Esophagus squamous epithelium (tissue), 4 donors: ENCODE measurements at regions not wholly inside any gene's neighbourhood (a gene's known extent, or its start where the extent isn't known, plus 50 kb on each side); places are given as distances from the start of the nearest gene placed in this dataset.

ENCODE experiments used
- POLR2A ChIP-seq, 4 donors: fragments of 450-650 bp; IDR thresholded peaks; one replicate each; pipeline ENCODE4 v1.6.1; 2017; ENCODE audit warnings: antibody characterized with exemption in 4 of 4, mild to moderate bottlenecking in 4 of 4, moderate library complexity in 3 of 4
- TF ChIP-seq, protein P1 (sequence below), 6 experiments: fragments of 450-650 bp in 4 of 6; fragments of 200-600 bp in 2 of 6; sonication (generic) in 2 of 6; IDR thresholded peaks; one replicate each; pipeline ENCODE4 v1.5.1; 2016 to 2019; ENCODE audit warnings: antibody characterized with exemption in 6 of 6, mild to moderate bottlenecking in 4 of 6, moderate library complexity in 4 of 6

DNA sequence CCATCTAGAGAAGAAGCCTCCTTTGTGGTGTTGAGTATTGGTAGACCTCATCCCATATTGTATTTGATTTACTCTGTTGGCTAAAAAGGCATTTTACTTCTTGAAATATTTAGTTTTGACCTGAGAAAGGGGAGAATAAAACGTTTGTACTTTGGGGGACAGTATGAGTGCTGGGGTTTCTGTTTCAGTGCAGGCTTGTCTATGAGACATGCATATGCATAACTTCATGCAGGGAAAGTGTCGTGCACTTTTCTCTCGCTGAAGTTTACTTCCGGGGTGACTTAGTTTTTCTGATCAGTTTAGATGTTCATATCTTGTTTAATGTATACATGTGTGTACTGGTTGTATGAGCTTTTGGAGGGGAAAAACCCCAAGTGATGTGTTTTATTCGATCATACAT lies 59.5 kb downstream of the UTRN start:
- TF ChIP-seq, protein P1, sequence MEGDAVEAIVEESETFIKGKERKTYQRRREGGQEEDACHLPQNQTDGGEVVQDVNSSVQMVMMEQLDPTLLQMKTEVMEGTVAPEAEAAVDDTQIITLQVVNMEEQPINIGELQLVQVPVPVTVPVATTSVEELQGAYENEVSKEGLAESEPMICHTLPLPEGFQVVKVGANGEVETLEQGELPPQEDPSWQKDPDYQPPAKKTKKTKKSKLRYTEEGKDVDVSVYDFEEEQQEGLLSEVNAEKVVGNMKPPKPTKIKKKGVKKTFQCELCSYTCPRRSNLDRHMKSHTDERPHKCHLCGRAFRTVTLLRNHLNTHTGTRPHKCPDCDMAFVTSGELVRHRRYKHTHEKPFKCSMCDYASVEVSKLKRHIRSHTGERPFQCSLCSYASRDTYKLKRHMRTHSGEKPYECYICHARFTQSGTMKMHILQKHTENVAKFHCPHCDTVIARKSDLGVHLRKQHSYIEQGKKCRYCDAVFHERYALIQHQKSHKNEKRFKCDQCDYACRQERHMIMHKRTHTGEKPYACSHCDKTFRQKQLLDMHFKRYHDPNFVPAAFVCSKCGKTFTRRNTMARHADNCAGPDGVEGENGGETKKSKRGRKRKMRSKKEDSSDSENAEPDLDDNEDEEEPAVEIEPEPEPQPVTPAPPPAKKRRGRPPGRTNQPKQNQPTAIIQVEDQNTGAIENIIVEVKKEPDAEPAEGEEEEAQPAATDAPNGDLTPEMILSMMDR (IDR thresholded peaks at IDR 0.05): no peak
- TF ChIP-seq POLR2A (IDR thresholded peaks at IDR 0.05): no peak
